Adrenal gland (tissue), 5 donors: ENCODE measurements at regions not wholly inside any gene's neighbourhood (a gene's known extent, or its start where the extent isn't known, plus 50 kb on each side); places are given as distances from the start of the nearest gene placed in this dataset.

Experiments
- CTCF ChIP-seq, 6 experiments: fragments of 450-650 bp in 4 of 6; fragments of 200-600 bp in 2 of 6; sonication (generic) in 1 of 6; IDR thresholded peaks; 1 replicate in 5 of 6; 2 replicates in 1 of 6; pipeline versions ENCODE4 v1.5.1 to v1.8.0; 2016 to 2021; ENCODE audit warnings: antibody characterized with exemption in 6 of 6, mild to moderate bottlenecking in 2 of 6, moderate library complexity in 1 of 6
- POLR2A ChIP-seq, 2 donors: fragments of 450-650 bp; IDR thresholded peaks; one replicate each; pipeline ENCODE4 v1.6.1; 2017; ENCODE audit warnings: antibody characterized with exemption in 2 of 2, mild to moderate bottlenecking in 2 of 2, moderate library complexity in 1 of 2
- donor health status: DM: no; HTN: no; CAD: no.

GRCh38 chr2:239821694-239822075 is 203.5 kb downstream of the NDUFA10 start:
- TF ChIP-seq CTCF (IDR thresholded peaks at IDR 0.05), result no peak
- no peak for TF ChIP-seq POLR2A (IDR thresholded peaks at IDR 0.05)
